ENCODE measurements at regions not wholly inside any gene's neighbourhood (a gene's known extent, or its start where the extent isn't known, plus 50 kb on each side); places are given as distances from the start of the nearest gene placed in this dataset.

DNA sequence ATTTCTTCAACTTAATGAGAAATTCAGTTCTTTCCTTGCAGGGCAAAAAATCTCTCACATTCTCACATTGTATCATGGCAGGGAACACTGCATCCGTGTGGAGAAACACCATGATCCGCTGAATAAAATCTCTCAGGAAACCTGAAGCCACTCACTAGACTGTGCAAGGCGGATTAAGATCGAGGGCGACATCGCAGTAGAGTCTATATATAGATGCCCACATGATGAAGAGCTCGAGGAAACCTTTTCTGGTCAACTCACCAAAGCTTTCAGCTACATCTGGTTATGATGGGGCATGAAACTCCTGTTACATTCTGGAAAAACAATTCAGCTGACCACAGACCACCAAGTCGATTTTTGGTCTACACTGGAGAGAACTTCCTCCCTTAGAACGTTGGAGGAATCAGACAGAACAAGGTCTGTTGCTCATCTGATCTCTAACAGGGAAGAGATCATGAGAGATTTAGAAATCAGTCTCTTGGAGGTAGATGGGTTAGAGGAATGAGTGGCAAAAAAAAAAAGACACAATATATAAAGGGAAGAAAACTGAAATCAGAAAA is 162.9 kb upstream of the ZNF516 start:
- TF ChIP-seq, protein P1, sequence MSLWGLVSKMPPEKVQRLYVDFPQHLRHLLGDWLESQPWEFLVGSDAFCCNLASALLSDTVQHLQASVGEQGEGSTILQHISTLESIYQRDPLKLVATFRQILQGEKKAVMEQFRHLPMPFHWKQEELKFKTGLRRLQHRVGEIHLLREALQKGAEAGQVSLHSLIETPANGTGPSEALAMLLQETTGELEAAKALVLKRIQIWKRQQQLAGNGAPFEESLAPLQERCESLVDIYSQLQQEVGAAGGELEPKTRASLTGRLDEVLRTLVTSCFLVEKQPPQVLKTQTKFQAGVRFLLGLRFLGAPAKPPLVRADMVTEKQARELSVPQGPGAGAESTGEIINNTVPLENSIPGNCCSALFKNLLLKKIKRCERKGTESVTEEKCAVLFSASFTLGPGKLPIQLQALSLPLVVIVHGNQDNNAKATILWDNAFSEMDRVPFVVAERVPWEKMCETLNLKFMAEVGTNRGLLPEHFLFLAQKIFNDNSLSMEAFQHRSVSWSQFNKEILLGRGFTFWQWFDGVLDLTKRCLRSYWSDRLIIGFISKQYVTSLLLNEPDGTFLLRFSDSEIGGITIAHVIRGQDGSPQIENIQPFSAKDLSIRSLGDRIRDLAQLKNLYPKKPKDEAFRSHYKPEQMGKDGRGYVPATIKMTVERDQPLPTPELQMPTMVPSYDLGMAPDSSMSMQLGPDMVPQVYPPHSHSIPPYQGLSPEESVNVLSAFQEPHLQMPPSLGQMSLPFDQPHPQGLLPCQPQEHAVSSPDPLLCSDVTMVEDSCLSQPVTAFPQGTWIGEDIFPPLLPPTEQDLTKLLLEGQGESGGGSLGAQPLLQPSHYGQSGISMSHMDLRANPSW (CRISPR knock-in tag; conservative IDR thresholded peaks at IDR 0.05; ENCODE audit: low read depth), result no peak
- TF ChIP-seq, protein P2, sequence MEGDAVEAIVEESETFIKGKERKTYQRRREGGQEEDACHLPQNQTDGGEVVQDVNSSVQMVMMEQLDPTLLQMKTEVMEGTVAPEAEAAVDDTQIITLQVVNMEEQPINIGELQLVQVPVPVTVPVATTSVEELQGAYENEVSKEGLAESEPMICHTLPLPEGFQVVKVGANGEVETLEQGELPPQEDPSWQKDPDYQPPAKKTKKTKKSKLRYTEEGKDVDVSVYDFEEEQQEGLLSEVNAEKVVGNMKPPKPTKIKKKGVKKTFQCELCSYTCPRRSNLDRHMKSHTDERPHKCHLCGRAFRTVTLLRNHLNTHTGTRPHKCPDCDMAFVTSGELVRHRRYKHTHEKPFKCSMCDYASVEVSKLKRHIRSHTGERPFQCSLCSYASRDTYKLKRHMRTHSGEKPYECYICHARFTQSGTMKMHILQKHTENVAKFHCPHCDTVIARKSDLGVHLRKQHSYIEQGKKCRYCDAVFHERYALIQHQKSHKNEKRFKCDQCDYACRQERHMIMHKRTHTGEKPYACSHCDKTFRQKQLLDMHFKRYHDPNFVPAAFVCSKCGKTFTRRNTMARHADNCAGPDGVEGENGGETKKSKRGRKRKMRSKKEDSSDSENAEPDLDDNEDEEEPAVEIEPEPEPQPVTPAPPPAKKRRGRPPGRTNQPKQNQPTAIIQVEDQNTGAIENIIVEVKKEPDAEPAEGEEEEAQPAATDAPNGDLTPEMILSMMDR (IDR thresholded peaks at IDR 0.05), result no peak
- TF ChIP-seq, protein P3, sequence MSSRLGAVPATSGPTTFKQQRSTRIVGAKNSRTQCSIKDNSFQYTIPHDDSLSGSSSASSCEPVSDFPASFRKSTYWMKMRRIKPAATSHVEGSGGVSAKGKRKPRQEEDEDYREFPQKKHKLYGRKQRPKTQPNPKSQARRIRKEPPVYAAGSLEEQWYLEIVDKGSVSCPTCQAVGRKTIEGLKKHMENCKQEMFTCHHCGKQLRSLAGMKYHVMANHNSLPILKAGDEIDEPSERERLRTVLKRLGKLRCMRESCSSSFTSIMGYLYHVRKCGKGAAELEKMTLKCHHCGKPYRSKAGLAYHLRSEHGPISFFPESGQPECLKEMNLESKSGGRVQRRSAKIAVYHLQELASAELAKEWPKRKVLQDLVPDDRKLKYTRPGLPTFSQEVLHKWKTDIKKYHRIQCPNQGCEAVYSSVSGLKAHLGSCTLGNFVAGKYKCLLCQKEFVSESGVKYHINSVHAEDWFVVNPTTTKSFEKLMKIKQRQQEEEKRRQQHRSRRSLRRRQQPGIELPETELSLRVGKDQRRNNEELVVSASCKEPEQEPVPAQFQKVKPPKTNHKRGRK (CRISPR knock-in tag; IDR thresholded peaks at IDR 0.05; ENCODE audit: borderline replicate concordance), result no peak
- TF ChIP-seq, protein P4, sequence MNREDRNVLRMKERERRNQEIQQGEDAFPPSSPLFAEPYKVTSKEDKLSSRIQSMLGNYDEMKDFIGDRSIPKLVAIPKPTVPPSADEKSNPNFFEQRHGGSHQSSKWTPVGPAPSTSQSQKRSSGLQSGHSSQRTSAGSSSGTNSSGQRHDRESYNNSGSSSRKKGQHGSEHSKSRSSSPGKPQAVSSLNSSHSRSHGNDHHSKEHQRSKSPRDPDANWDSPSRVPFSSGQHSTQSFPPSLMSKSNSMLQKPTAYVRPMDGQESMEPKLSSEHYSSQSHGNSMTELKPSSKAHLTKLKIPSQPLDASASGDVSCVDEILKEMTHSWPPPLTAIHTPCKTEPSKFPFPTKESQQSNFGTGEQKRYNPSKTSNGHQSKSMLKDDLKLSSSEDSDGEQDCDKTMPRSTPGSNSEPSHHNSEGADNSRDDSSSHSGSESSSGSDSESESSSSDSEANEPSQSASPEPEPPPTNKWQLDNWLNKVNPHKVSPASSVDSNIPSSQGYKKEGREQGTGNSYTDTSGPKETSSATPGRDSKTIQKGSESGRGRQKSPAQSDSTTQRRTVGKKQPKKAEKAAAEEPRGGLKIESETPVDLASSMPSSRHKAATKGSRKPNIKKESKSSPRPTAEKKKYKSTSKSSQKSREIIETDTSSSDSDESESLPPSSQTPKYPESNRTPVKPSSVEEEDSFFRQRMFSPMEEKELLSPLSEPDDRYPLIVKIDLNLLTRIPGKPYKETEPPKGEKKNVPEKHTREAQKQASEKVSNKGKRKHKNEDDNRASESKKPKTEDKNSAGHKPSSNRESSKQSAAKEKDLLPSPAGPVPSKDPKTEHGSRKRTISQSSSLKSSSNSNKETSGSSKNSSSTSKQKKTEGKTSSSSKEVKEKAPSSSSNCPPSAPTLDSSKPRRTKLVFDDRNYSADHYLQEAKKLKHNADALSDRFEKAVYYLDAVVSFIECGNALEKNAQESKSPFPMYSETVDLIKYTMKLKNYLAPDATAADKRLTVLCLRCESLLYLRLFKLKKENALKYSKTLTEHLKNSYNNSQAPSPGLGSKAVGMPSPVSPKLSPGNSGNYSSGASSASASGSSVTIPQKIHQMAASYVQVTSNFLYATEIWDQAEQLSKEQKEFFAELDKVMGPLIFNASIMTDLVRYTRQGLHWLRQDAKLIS (CRISPR knock-in tag; IDR thresholded peaks at IDR 0.05; ENCODE audit: borderline replicate concordance), result no peak
- no peak for TF ChIP-seq ELF4 (CRISPR knock-in tag; IDR thresholded peaks at IDR 0.05; ENCODE audit: low read depth)
- no peak for TF ChIP-seq NR2C2 (CRISPR knock-in tag; IDR thresholded peaks at IDR 0.05)
